ENCODE measurements at regions not wholly inside any gene's neighbourhood (a gene's known extent, or its start where the extent isn't known, plus 50 kb on each side); places are given as distances from the start of the nearest gene placed in this dataset.

GRCh38 chr3:144868506-144868905, 896.9 kb downstream of the DIPK2A start:
- peaks cover 12% of the 10 kb centered on the region for H3K4me1 Mint-ChIP-seq
- H3K4me2 ChIP-seq (replicated peaks; ENCODE audit: extremely low read depth, low read length, poor library complexity, severe bottlenecking): no peak overlapping the region

GRCh38 chr3:144873066-144873465, 901.4 kb downstream of the DIPK2A start:
- no peaks in the 10 kb centered on the region for H3K36me3 Mint-ChIP-seq
- peaks cover 0 to 4% (median 1%) of the 10 kb centered on the region in 7 donors for H3K9me3 Mint-ChIP-seq
- no peak overlapping the region for H3K27ac Mint-ChIP-seq
- peaks cover 0 to 4% (median 0%) of the 10 kb centered on the region in 3 donors for H3K27me3 Mint-ChIP-seq (ENCODE audit: low read depth in 3 of 3)
- no peaks in the 10 kb centered on the region for H3K4me1 ChIP-seq (ENCODE audit: control insufficient read depth in 1 of 2, insufficient read depth in 2 of 2, low read length in 2 of 2)
- TF ChIP-seq CTCF (IDR thresholded peaks at IDR 0.05): no peak
- no peak overlapping the region for H3K9ac ChIP-seq (ENCODE audit: insufficient read depth, low read length, poor library complexity, severe bottlenecking)
- no peaks in the 10 kb centered on the region for H3K4me1 Mint-ChIP-seq
- no peak overlapping the region for H2AFZ ChIP-seq (ENCODE audit: insufficient read depth, low read depth, low read length, poor library complexity, severe bottlenecking)
- H3K27ac ChIP-seq (ENCODE audit: low read depth in 1 of 2, low read length in 2 of 2): no peak overlapping the region
- DNase-seq: no peak
- no peaks in the 10 kb centered on the region for H3K36me3 ChIP-seq (replicated peaks in 1 of 2; ENCODE audit: control insufficient read depth in 1 of 2, insufficient read depth in 2 of 2, low read length in 2 of 2)
- H3K4me3 ChIP-seq (replicated peaks in 1 of 3; ENCODE audit: low read depth in 2 of 3, low read length in 3 of 3): no peak overlapping the region
- H3K4me3 Mint-ChIP-seq: no peak overlapping the region
- no peak overlapping the region for H3K4me2 ChIP-seq (replicated peaks; ENCODE audit: extremely low read depth, low read length, poor library complexity, severe bottlenecking)
- H3K9me3 ChIP-seq (replicated peaks in 1 of 2; ENCODE audit: control insufficient read depth in 1 of 2, insufficient read depth in 1 of 2, low read length in 2 of 2): no peaks in the 10 kb centered on the region
- H3K79me2 ChIP-seq (ENCODE audit: insufficient read depth, low read length): no peaks in the 10 kb centered on the region
- no peaks in the 10 kb centered on the region for H4K20me1 ChIP-seq (ENCODE audit: insufficient read depth, low read length)
- intact Hi-C loops (cut with micrococcal nuclease): no loop called here
- no peaks in the 10 kb centered on the region for H3K27me3 ChIP-seq (ENCODE audit: control insufficient read depth in 2 of 2, insufficient read depth in 2 of 2, low read length in 2 of 2)
- WGBS (ENCODE audit: insufficient coverage): no CpG with 5 or more reads among the region's 1 CpG

More at GRCh38 chr3:144868506-144868905, 896.9 kb downstream of the DIPK2A start:
- no peak overlapping the region for H2AFZ ChIP-seq (ENCODE audit: insufficient read depth, low read depth, low read length, poor library complexity, severe bottlenecking)
- Mint-ChIP-seq H3K27ac (no peak overlapping the region), H3K4me3 (no peak overlapping the region), H3K36me3 (no peaks in the 10 kb centered on the region), H3K27me3 (ENCODE audit: low read depth in 3 of 3) (peaks cover 0 to 4% (median 0%) of the 10 kb centered on the region in 3 donors), H3K9me3 (peaks cover 0 to 3% (median 0%) of the 10 kb centered on the region in 7 donors)
- TF ChIP-seq CTCF (IDR thresholded peaks at IDR 0.05): no peak
- no peak for DNase-seq
- no peaks in the 10 kb centered on the region for H3K9me3 ChIP-seq (replicated peaks in 1 of 2; ENCODE audit: control insufficient read depth in 1 of 2, insufficient read depth in 1 of 2, low read length in 2 of 2)
- no peak overlapping the region for H3K27ac ChIP-seq (ENCODE audit: low read depth in 1 of 2, low read length in 2 of 2)
- H3K79me2 ChIP-seq (ENCODE audit: insufficient read depth, low read length): no peaks in the 10 kb centered on the region
- H3K9ac ChIP-seq (ENCODE audit: insufficient read depth, low read length, poor library complexity, severe bottlenecking): no peak overlapping the region
- no peaks in the 10 kb centered on the region for H3K27me3 ChIP-seq (ENCODE audit: control insufficient read depth in 2 of 2, insufficient read depth in 2 of 2, low read length in 2 of 2)
- no peaks in the 10 kb centered on the region for H3K36me3 ChIP-seq (replicated peaks in 1 of 2; ENCODE audit: control insufficient read depth in 1 of 2, insufficient read depth in 2 of 2, low read length in 2 of 2)
- intact Hi-C loops (cut with micrococcal nuclease): no loop called here
- peaks cover 11 to 12% of the 10 kb centered on the region in 2 donors for H3K4me1 ChIP-seq (ENCODE audit: control insufficient read depth in 1 of 2, insufficient read depth in 2 of 2, low read length in 2 of 2)
- no peaks in the 10 kb centered on the region for H4K20me1 ChIP-seq (ENCODE audit: insufficient read depth, low read length)
- H3K4me3 ChIP-seq (replicated peaks in 1 of 3; ENCODE audit: low read depth in 2 of 3, low read length in 3 of 3): no peak overlapping the region

Data from CD14-positive monocyte (primary cell).